ENCODE measurements at regions not wholly inside any gene's neighbourhood (a gene's known extent, or its start where the extent isn't known, plus 50 kb on each side); places are given as distances from the start of the nearest gene placed in this dataset.

- TF ChIP-seq CTCF (IDR thresholded peaks at IDR 0.05) (no peak), POLR2A (IDR thresholded peaks at IDR 0.05) (no peak)
Measured at GRCh38 chr1:88528792-88529191, 155.3 kb upstream of the PKN2 start.
